Activated CD4-positive, alpha-beta memory T cell treated with anti-CD3 and anti-CD28 coated beads, Interleukin-2, amount 10 ng/mL, durations not matched to agents 7 days and 5 days (primary cell): ENCODE measurements at regions not wholly inside any gene's neighbourhood (a gene's known extent, or its start where the extent isn't known, plus 50 kb on each side); places are given as distances from the start of the nearest gene placed in this dataset.

Experiments used
- CTCF ChIA-PET: fragments of 350-600 bp; sonication (Branson Sonifier 250); formaldehyde crosslinking; loops from one replicate; lab custom pipeline; 2021; ENCODE audit warnings: antibody characterized with exemption, inconsistent platforms; lab: Charles Lee
- POLR2A ChIA-PET: fragments of 350-600 bp; sonication (Branson Sonifier 250); formaldehyde crosslinking; loops from one replicate; lab custom pipeline; 2021; ENCODE audit warnings: antibody characterized with exemption; lab: Charles Lee
- DNase-seq: peaks from one replicate; pipeline ENCODE4 v3.0.0-alpha.2; 2020
- H3K27ac Mint-ChIP-seq: one replicate; pipeline ENCODE4 v1.8.0; 2021; ENCODE audit warnings: mild to moderate bottlenecking, mixed read lengths
- H3K27me3 Mint-ChIP-seq: one replicate; pipeline ENCODE4 v1.8.0; 2021; ENCODE audit warnings: mixed read lengths
- H3K36me3 Mint-ChIP-seq: one replicate; pipeline ENCODE4 v1.8.0; 2021; ENCODE audit warnings: low read depth, mixed read lengths
- H3K4me1 Mint-ChIP-seq: one replicate; pipeline ENCODE4 v1.8.0; 2021; ENCODE audit warnings: mixed read lengths
- H3K4me3 Mint-ChIP-seq: one replicate; pipeline ENCODE4 v1.8.0; 2021; ENCODE audit warnings: mild to moderate bottlenecking, mixed read lengths
- H3K9me3 Mint-ChIP-seq: one replicate; pipeline ENCODE4 v1.8.0; 2021; ENCODE audit warnings: mixed read lengths

DNA sequence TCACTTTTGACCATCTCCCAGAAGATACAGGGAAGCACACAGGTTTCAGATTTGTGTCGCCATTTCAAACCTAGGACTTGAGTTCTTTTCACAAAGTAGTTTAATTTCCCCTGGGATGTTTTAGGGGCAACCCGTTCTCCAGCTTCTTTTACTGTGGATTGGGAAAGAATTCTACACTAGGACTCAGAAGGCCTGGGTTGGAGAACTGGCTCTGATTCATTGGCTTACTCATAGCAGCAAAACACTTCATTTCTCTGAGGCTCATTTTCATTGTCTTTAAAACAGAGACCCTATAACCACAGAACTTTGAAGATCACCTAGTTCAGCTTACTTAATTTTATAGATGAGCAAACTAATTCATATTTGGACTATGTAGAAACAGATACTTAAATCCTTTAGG, 175.9 kb upstream of the SALL1 start:
- no peaks in the 10 kb centered on the region for H3K27me3 Mint-ChIP-seq
- no peak overlapping the region for H3K4me3 Mint-ChIP-seq
- ChIA-PET CTCF (no interaction called here), POLR2A (no interaction called here)
- no peaks in the 10 kb centered on the region for H3K36me3 Mint-ChIP-seq
- no peaks in the 10 kb centered on the region for H3K4me1 Mint-ChIP-seq
- H3K9me3 Mint-ChIP-seq: no peaks in the 10 kb centered on the region
- H3K27ac Mint-ChIP-seq: no peak overlapping the region
- DNase-seq: no peak

- no peaks in the 10 kb centered on the region for H3K27me3 Mint-ChIP-seq
- no peaks in the 10 kb centered on the region for H3K36me3 Mint-ChIP-seq
- CTCF ChIA-PET: no interaction called here
- H3K4me1 Mint-ChIP-seq: no peaks in the 10 kb centered on the region
- H3K9me3 Mint-ChIP-seq: no peaks in the 10 kb centered on the region
- DNase-seq: no peak
- H3K27ac Mint-ChIP-seq: no peak overlapping the region
- H3K4me3 Mint-ChIP-seq: no peak overlapping the region
- POLR2A ChIA-PET: no interaction called here
Measured at GRCh38 chr16:51326131-51326856, 175.2 kb upstream of the SALL1 start.

DNA sequence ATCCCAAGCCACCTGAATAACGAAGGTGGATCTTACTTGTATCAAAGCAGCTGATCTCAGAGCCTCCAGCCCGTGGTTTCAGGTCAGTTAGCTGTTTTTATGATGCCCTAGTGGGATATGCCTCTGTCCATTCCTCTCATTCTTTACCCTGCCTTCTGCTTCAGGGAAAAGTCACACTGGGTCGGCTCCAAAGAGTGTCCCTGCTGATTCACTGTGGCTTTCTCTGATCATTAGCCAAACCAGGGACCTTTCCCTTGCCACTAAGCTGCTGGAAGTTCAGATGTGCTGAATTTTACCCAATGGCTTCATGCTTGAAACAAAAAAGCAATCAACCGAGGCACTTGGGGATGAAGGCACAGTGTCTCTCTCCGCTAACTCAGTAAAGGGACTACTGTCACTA, 170.2 kb upstream of the SALL1 start:
- Mint-ChIP-seq H3K9me3 (no peaks in the 10 kb centered on the region), H3K36me3 (no peaks in the 10 kb centered on the region), H3K27ac (no peak overlapping the region), H3K4me1 (no peaks in the 10 kb centered on the region), H3K27me3 (no peaks in the 10 kb centered on the region), H3K4me3 (no peak overlapping the region)
- ChIA-PET POLR2A (no interaction called here), CTCF (no interaction called here)
- DNase-seq: no peak

- no peaks in the 10 kb centered on the region for H3K36me3 Mint-ChIP-seq
- H3K4me3 Mint-ChIP-seq: no peak overlapping the region
- no peaks in the 10 kb centered on the region for H3K27me3 Mint-ChIP-seq
- no peaks in the 10 kb centered on the region for H3K4me1 Mint-ChIP-seq
- no peak overlapping the region for H3K27ac Mint-ChIP-seq
- ChIA-PET CTCF (no interaction called here), POLR2A (no interaction called here)
- DNase-seq: no peak
- H3K9me3 Mint-ChIP-seq: no peaks in the 10 kb centered on the region
Measured at GRCh38 chr16:51317575-51317974, 166.5 kb upstream of the SALL1 start.

GRCh38 chr16:51313198-51313597, 162.1 kb upstream of the SALL1 start:
- H3K36me3 Mint-ChIP-seq: no peaks in the 10 kb centered on the region

GRCh38 chr16:51312363-51313150, 161.5 kb upstream of the SALL1 start:
- H3K9me3 Mint-ChIP-seq: no peaks in the 10 kb centered on the region
- H3K27ac Mint-ChIP-seq: no peak overlapping the region
- POLR2A ChIA-PET: no interaction called here
- no peak overlapping the region for H3K4me3 Mint-ChIP-seq
- no peaks in the 10 kb centered on the region for H3K36me3 Mint-ChIP-seq
- CTCF ChIA-PET: no interaction called here
- no peaks in the 10 kb centered on the region for H3K4me1 Mint-ChIP-seq
- no peak for DNase-seq
- no peaks in the 10 kb centered on the region for H3K27me3 Mint-ChIP-seq

More at GRCh38 chr16:51313198-51313597, 162.1 kb upstream of the SALL1 start:
- Mint-ChIP-seq H3K4me3 (no peak overlapping the region), H3K27ac (no peak overlapping the region), H3K9me3 (no peaks in the 10 kb centered on the region), H3K4me1 (no peaks in the 10 kb centered on the region), H3K27me3 (no peaks in the 10 kb centered on the region)
- ChIA-PET CTCF (no interaction called here), POLR2A (no interaction called here)
- no peak for DNase-seq

- H3K9me3 Mint-ChIP-seq: no peaks in the 10 kb centered on the region
Measured at GRCh38 chr16:51310159-51310558, 159.1 kb upstream of the SALL1 start.

DNA sequence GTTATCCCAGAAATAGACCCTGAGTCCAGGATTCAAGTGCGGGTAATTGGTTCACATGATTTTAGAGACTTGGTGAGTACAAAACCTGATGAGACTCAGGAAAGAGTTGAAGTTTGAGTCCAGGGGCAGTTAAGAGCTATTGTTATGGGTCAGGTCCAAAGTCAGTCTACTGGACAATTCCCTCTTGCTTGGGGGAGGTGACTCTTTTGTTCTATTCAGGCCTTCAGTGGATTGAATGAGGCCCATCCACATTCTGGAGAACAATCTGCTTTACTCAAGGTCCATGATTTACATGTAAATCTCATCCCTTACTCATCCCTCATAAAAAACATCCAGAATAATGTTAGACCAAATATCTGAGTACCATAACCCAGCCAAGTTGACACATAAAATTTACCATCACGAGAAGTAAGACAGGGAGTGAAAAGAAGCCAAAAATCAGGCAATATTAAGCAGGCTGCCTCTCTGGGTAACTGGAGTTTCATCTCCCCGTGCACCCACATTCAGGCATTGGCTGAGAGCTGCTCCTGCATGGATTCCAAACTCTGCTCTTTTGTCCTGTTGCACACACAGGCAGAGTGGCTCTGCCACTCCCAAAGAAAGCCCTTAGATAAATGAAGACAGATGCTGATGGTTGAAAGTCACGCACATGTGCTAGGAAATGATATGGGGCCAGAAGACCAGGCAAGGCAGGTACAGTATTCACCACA, 156.0 kb upstream of the SALL1 start:
- POLR2A ChIA-PET: no interaction called here
- Mint-ChIP-seq H3K4me1 (no peaks in the 10 kb centered on the region), H3K27ac (no peak overlapping the region), H3K36me3 (no peaks in the 10 kb centered on the region), H3K27me3 (no peaks in the 10 kb centered on the region), H3K4me3 (no peak overlapping the region), H3K9me3 (no peaks in the 10 kb centered on the region)
- DNase-seq: no peak
- CTCF ChIA-PET: no interaction called here

More at GRCh38 chr16:51310159-51310558, 159.1 kb upstream of the SALL1 start:
- Mint-ChIP-seq H3K36me3 (no peaks in the 10 kb centered on the region), H3K4me1 (no peaks in the 10 kb centered on the region), H3K4me3 (no peak overlapping the region), H3K27ac (no peak overlapping the region), H3K27me3 (no peaks in the 10 kb centered on the region)
- ChIA-PET POLR2A (no interaction called here), CTCF (no interaction called here)
- no peak for DNase-seq

- ChIA-PET CTCF (no interaction called here), POLR2A (no interaction called here)
- Mint-ChIP-seq H3K36me3 (no peaks in the 10 kb centered on the region), H3K27me3 (no peaks in the 10 kb centered on the region), H3K4me1 (no peaks in the 10 kb centered on the region), H3K9me3 (no peaks in the 10 kb centered on the region), H3K27ac (no peak overlapping the region), H3K4me3 (no peak overlapping the region)
- DNase-seq: no peak
Measured at GRCh38 chr16:51306116-51306515, 155.0 kb upstream of the SALL1 start.

GRCh38 chr16:51305337-51305736, 154.3 kb upstream of the SALL1 start:
- ChIA-PET POLR2A (no interaction called here), CTCF (no interaction called here)
- Mint-ChIP-seq H3K36me3 (no peaks in the 10 kb centered on the region), H3K27me3 (no peaks in the 10 kb centered on the region), H3K27ac (no peak overlapping the region), H3K4me1 (no peaks in the 10 kb centered on the region), H3K9me3 (no peaks in the 10 kb centered on the region), H3K4me3 (no peak overlapping the region)
- no peak for DNase-seq

GRCh38 chr16:51302042-51302441, 151.0 kb upstream of the SALL1 start:
- H3K27me3 Mint-ChIP-seq: no peaks in the 10 kb centered on the region
- CTCF ChIA-PET: no interaction called here
- no peak for DNase-seq
- H3K27ac Mint-ChIP-seq: no peak overlapping the region
- POLR2A ChIA-PET: no interaction called here
- no peaks in the 10 kb centered on the region for H3K4me1 Mint-ChIP-seq
- H3K4me3 Mint-ChIP-seq: no peak overlapping the region
- H3K36me3 Mint-ChIP-seq: no peaks in the 10 kb centered on the region
- H3K9me3 Mint-ChIP-seq: peaks cover 3% of the 10 kb centered on the region

DNA sequence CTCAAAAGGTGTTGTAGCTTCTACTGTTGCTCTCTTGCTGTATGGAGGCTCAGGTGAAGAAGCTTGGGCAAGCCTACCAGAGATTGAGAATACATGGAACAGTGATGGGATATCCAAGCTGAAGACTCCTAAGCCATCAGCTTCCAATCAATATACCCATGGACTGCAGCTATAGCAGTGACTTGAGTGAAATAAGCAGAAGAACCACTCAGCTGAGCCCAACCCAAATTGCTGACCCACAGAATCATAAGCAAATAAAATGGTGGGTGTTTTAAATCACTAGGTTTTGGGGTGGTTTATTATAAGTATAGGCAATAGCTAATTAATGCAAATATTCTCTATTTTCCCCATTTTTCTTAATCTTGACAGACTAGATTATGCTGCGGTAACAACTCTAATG, 147.7 kb upstream of the SALL1 start:
- no peaks in the 10 kb centered on the region for H3K36me3 Mint-ChIP-seq
- POLR2A ChIA-PET: no interaction called here

DNA sequence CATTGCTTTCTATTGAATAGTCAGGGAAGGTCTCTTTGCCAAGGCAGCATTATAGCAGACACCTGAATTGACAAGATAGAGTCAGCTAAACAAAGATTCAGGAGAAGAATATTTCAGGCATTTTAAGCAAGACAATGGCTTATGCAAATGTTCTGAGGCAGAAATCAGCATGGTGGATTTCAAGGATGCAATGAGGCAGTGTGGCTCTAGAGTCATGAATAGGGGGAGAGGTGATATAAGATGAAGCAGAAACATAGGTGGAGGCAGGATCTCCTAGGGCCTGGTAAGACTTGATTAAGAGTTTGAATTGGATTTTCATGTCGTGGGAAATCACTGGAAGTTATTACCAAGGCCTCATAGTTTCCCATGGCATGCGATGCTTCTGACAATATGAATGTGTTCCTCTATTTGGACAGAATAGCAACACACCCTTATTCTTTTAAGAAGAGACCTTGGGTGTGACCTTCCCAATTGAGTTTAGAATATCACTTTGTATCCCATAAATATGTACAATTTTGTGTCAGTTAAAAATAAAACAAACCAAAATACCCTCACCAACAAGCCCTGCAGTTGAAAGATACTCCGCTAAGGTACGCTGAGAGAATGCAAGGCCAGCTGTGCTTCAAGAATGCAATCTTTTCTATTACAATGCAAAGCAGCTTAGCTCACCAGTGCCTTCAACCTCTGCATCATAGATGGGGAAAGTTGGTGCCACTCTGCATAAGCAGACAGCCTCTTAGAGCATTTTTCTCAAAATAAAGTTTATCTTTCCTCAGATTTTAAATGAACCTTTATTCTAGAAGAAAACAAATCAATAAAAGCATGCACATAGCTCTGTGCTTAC, 139.6 kb upstream of the SALL1 start:
- no peaks in the 10 kb centered on the region for H3K4me1 Mint-ChIP-seq
- no peaks in the 10 kb centered on the region for H3K36me3 Mint-ChIP-seq
- ChIA-PET CTCF (no interaction called here), POLR2A (no interaction called here)
- peaks cover 5% of the 10 kb centered on the region for H3K9me3 Mint-ChIP-seq
- H3K4me3 Mint-ChIP-seq: no peak overlapping the region
- no peak overlapping the region for H3K27ac Mint-ChIP-seq
- no peaks in the 10 kb centered on the region for H3K27me3 Mint-ChIP-seq
- no peak for DNase-seq

More for the DNA sequence above, 147.7 kb upstream of the SALL1 start:
- DNase-seq: no peak
- H3K27me3 Mint-ChIP-seq: no peaks in the 10 kb centered on the region
- peaks cover 3% of the 10 kb centered on the region for H3K9me3 Mint-ChIP-seq
- CTCF ChIA-PET: no interaction called here
- no peak overlapping the region for H3K27ac Mint-ChIP-seq
- no peak overlapping the region for H3K4me3 Mint-ChIP-seq
- H3K4me1 Mint-ChIP-seq: no peaks in the 10 kb centered on the region
